Natural killer cell (primary cell): ENCODE measurements at regions not wholly inside any gene's neighbourhood (a gene's known extent, or its start where the extent isn't known, plus 50 kb on each side); places are given as distances from the start of the nearest gene placed in this dataset.

Source experiments
- ATAC-seq, 3 donors: fragments of 150-1000 bp in 2 of 3; fragments of 200-7000 bp in 1 of 3; cut with Tn5 transposase; 1 replicate in 1 of 3; 2 replicates in 2 of 3; pipeline ENCODE4 v1.10.0; 2021; ENCODE audit warnings: mild to moderate bottlenecking in 2 of 3, moderate library complexity in 2 of 3
- DNase-seq, 2 donors: peaks; one replicate each; pipeline versions ENCODE4 v3.0.0 to v3.0.0-alpha.2; 2013 to 2021; ENCODE audit warnings: mixed read lengths in 1 of 2
- H3K27ac ChIP-seq: one replicate; pipeline ENCODE4 v1.5.1; 2013; ENCODE audit warnings: mild to moderate bottlenecking, low read length
- H3K27me3 ChIP-seq: one replicate; pipeline ENCODE4 v1.6.1; 2013; ENCODE audit warnings: low read length; ENCODE audit not compliant: control insufficient read depth, insufficient read depth
- H3K36me3 ChIP-seq: one replicate; pipeline ENCODE4 v1.6.1; 2013; ENCODE audit warnings: low read length; ENCODE audit not compliant: control insufficient read depth, insufficient read depth
- H3K4me1 ChIP-seq: one replicate; pipeline ENCODE4 v1.6.1; 2013; ENCODE audit warnings: low read length; ENCODE audit not compliant: control insufficient read depth, insufficient read depth
- H3K4me3 ChIP-seq: one replicate; pipeline ENCODE4 v1.5.1; 2013; ENCODE audit warnings: low read length
- H3K9me3 ChIP-seq: one replicate; pipeline ENCODE4 v1.6.1; 2013; ENCODE audit warnings: low read length; ENCODE audit not compliant: control insufficient read depth, insufficient read depth
- H3K27ac Mint-ChIP-seq, 2 donors: one replicate each; pipeline ENCODE4 v1.8.0; 2022; ENCODE audit warnings: mild to moderate bottlenecking in 2 of 2, mixed read lengths in 2 of 2, moderate library complexity in 1 of 2
- H3K27me3 Mint-ChIP-seq, 2 donors: one replicate each; pipeline ENCODE4 v1.8.0; 2022; ENCODE audit warnings: low read depth in 2 of 2, mixed read lengths in 2 of 2
- H3K36me3 Mint-ChIP-seq: one replicate; pipeline ENCODE4 v1.8.0; 2022; ENCODE audit warnings: mixed read lengths
- H3K4me1 Mint-ChIP-seq, 2 donors: one replicate each; pipeline ENCODE4 v1.8.0; 2022; ENCODE audit warnings: mixed read lengths in 2 of 2
- H3K4me3 Mint-ChIP-seq: one replicate; pipeline ENCODE4 v1.8.0; 2022; ENCODE audit warnings: mild to moderate bottlenecking, moderate library complexity, mixed read lengths
- H3K9me3 Mint-ChIP-seq, 2 donors: one replicate each; pipeline ENCODE4 v1.8.0; 2022; ENCODE audit warnings: mixed read lengths in 2 of 2
- WGBS: methylation state at CpG from one replicate; pipeline ENCODE4 v1.1.7; 2013; ENCODE audit warnings: missing lambda C conversion rate; ENCODE audit not compliant: insufficient coverage; 5-methylcytosine and 5-hydroxymethylcytosine counted together
- intact Hi-C: fragments of 100-400 bp; cut with micrococcal nuclease; formaldehyde crosslinking; loops from one replicate; pipeline ENCODE4 v1.14.2; 2022
- TF ChIP-seq, protein P1 (sequence below): fragments of 200-600 bp; IDR thresholded peaks from one replicate; pipeline ENCODE4 v1.8.0; 2022; ENCODE audit warnings: antibody characterized with exemption

DNA sequence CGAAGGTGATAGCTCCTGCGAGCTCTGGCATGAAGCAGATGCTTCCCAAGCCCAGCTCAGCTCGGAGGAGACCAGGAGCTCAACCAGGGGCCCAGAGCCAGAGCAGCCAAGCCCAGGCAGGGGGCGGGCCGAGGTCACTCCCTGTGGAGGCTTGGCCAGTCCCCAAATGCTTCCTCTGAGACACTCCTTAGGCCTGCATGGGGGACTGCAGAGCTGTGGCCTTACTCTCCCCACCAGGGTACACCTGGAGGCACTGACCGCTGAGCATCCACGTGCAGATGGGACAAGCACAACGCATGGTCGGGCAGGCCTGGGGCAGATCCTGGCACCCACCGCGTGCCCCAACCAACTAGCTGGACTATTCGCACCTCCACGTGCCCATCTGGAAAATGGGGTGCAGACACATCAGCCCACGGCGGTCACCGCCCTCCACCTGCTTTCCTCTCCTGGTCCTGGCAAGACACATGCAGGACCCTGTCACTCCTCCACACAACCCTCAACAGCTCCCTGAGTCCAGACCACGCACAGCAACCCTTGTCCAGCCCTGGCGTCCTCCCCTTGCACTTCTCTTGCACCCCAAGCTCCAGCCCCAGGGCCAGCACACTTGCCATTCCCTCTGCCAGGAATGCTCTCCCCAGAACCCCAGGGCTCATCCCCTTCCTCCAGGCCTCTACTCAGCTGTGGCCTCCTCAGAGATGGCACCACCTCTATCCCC, 164.7 kb upstream of the IQSEC1 start:
- Histone ChIP-seq H3K27me3 (no peaks in the 10 kb centered on the region), H3K4me3 (no peak overlapping the region), H3K4me1 (peaks cover 37% of the 10 kb centered on the region), H3K9me3 (no peaks in the 10 kb centered on the region), H3K36me3 (no peaks in the 10 kb centered on the region), H3K27ac (no peak overlapping the region)
- no peak for DNase-seq
- intact Hi-C loops = no loop called here
- Mint-ChIP-seq H3K4me3 (no peak overlapping the region), H3K27ac (no peak overlapping the region), H3K36me3 (no peaks in the 10 kb centered on the region), H3K27me3 (peaks cover 14 to 23% of the 10 kb centered on the region in 2 donors), H3K9me3 (no peaks in the 10 kb centered on the region), H3K4me1 (peaks cover 23 to 34% of the 10 kb centered on the region in 2 donors)
- ATAC-seq = no peak
- WGBS = 95% methylated on average over 18 of the region's 18 CpGs
- TF ChIP-seq, protein P1, sequence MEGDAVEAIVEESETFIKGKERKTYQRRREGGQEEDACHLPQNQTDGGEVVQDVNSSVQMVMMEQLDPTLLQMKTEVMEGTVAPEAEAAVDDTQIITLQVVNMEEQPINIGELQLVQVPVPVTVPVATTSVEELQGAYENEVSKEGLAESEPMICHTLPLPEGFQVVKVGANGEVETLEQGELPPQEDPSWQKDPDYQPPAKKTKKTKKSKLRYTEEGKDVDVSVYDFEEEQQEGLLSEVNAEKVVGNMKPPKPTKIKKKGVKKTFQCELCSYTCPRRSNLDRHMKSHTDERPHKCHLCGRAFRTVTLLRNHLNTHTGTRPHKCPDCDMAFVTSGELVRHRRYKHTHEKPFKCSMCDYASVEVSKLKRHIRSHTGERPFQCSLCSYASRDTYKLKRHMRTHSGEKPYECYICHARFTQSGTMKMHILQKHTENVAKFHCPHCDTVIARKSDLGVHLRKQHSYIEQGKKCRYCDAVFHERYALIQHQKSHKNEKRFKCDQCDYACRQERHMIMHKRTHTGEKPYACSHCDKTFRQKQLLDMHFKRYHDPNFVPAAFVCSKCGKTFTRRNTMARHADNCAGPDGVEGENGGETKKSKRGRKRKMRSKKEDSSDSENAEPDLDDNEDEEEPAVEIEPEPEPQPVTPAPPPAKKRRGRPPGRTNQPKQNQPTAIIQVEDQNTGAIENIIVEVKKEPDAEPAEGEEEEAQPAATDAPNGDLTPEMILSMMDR = no peak

DNA sequence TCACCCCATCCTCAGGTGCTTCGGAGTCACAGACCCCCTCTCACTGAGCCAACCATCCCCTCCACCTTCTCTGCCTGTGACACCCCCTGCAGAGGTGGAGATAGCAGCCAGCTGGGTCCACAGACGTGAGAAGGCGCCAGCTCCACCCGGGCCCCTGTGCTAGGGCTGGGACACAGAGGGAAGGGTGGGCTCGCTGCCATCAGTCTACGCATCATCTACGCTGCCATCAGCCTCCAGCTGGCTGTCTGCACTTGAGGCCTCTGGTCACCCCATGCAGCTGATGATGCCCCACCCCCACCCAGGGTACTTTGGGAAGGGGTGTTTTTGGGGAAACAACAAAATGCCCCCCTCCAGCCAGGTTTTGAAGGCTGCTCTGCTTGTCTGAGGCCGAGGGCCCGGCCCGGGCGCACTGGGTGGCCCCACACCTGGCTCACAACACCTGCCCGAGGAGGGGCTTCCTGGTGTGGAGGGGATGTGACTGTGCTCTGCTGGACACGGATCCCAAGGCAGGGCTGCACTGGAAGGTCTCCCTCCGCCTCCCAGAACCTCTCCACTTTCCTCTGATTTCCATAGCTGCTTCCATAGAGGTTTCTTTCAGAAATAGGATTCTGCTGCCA, 163.4 kb upstream of the IQSEC1 start:
- ATAC-seq (no peak), DNase-seq (no peak)
- intact Hi-C loops = no loop called here
- Mint-ChIP-seq H3K9me3 (no peaks in the 10 kb centered on the region), H3K4me1 (peaks cover 23 to 42% of the 10 kb centered on the region in 2 donors), H3K36me3 (no peaks in the 10 kb centered on the region), H3K27ac (no peak overlapping the region), H3K4me3 (no peak overlapping the region), H3K27me3 (peaks cover 21 to 30% of the 10 kb centered on the region in 2 donors)
- no peaks in the 10 kb centered on the region for H3K9me3 ChIP-seq
- no peaks in the 10 kb centered on the region for H3K27me3 ChIP-seq
- no peak overlapping the region for H3K27ac ChIP-seq
- 93% methylated on average over 12 of the region's 14 CpGs for WGBS
- H3K4me1 ChIP-seq = peaks cover 39% of the 10 kb centered on the region
- no peak overlapping the region for H3K4me3 ChIP-seq
- H3K36me3 ChIP-seq = no peaks in the 10 kb centered on the region
- TF ChIP-seq, protein P1 = no peak

DNA sequence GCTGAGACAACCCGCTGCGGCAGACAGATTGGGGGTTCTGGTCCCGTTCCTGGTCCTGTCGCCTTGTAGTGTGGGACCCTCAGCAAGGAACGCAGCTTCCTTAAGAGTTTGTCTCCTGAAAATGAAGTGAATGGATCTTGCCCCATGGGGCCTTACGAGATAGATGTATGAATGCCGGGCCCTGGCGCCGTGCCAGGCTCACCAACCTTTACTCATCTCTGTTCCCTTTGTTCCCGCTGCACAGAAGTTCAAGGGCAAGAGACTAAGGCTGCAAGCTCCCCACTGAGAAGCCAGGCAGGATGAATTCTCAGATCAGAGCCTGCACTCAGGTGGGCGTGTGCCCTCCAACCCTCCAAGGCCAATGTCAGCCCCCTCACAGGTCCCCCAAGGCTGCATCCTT, 162.7 kb upstream of the IQSEC1 start:
- H3K4me3 Mint-ChIP-seq = no peak overlapping the region
- no peak for DNase-seq
- TF ChIP-seq, protein P1 = no peak

More for the DNA sequence above, 162.7 kb upstream of the IQSEC1 start:
- intact Hi-C loops = no loop called here
- H3K9me3 Mint-ChIP-seq = no peaks in the 10 kb centered on the region
- H3K27me3 Mint-ChIP-seq = peaks cover 28 to 35% of the 10 kb centered on the region in 2 donors
- Histone ChIP-seq H3K36me3 (no peaks in the 10 kb centered on the region), H3K27ac (no peak overlapping the region), H3K27me3 (no peaks in the 10 kb centered on the region), H3K4me1 (peaks cover 39% of the 10 kb centered on the region), H3K4me3 (no peak overlapping the region), H3K9me3 (no peaks in the 10 kb centered on the region)
- H3K4me1 Mint-ChIP-seq = peaks cover 23 to 42% of the 10 kb centered on the region in 2 donors
- H3K27ac Mint-ChIP-seq = no peak overlapping the region
- ATAC-seq = no peak
- no peaks in the 10 kb centered on the region for H3K36me3 Mint-ChIP-seq
- WGBS = 86% methylated on average over 11 of the region's 11 CpGs
